GM21515 (cell line): ENCODE measurements at regions not wholly inside any gene's neighbourhood (a gene's known extent, or its start where the extent isn't known, plus 50 kb on each side); places are given as distances from the start of the nearest gene placed in this dataset.

Experiments used
- ATAC-seq: cut with Tn5 transposase; IDR thresholded peaks from one replicate; pipeline ENCODE4 v1.9.1; 2021; ENCODE audit not compliant: unreplicated experiment

DNA sequence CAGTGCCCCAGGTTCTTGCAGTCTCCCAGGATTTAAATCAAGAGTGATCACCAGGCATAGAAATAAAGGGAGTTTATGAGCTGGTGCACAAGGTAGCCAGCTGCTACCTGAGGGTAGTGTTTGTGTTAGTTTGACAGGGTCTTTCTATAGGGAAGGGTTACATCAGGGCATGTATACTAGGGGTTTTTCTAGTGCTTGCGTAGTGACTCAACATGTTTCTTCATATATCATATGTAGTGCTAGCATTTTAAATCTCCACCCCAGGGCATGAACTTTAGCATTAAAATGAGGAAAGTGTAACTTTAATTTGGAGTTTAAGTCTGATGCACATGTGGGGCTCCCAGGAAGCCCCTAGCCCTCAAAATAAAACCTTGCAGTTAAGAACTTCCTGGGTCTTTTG, 86.5 kb upstream of the TNR start:
- ATAC-seq, result no peak

- no peak for ATAC-seq
Observed at GRCh38 chr1:175826705-175827104, 83.3 kb upstream of the TNR start.

GRCh38 chr1:175824079-175824478, 80.7 kb upstream of the TNR start:
- ATAC-seq, result no peak

- ATAC-seq, result no peak
Observed at GRCh38 chr1:175823406-175823805, 80.0 kb upstream of the TNR start.

DNA sequence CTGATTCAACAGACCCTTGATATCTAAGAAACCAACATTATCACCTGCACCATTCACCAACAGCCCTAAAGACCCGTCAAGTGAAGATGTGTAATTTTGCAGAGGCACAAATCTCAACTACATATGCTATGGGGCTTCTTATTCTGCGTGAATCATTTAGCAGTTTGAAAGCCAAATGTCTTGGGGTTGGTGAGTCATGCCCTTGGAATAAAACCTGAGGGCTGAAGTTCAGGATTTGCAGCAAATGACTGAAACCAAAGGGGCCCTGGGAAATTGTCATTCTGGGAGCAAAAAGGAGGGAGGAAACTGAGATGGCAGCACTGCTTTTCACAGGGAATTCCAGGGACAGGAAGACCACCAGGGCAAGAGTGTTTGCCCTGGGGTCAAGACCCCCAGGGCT, 79.2 kb upstream of the TNR start:
- ATAC-seq, result no peak

DNA sequence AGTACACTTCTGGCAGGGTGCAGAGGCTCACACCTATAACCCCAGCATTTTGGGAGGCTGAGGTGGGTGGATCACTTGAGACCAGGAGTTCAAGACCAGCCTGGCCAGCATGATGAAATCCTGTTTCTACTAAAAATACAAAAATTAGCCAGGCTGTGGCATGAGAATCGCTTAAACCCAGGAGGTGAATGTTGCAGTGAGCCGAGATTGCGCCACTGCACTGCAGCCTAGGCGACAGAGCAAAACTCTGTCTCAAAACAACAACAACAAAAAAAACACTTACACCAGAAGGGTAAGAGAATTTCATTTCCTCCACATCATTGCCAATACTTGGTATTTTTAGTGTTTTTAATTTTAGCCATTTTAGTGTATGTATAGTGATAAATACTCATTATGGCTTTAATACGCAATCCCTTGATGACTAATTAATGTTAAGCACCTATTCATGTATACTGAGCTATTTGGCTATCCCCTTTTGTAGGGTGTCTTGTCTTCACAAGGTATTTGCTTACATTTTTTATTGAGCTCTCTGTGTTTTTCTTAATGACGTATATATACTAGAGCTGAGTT, 77.1 kb upstream of the TNR start:
- no peak for ATAC-seq

GRCh38 chr1:175818929-175819328, 75.5 kb upstream of the TNR start:
- ATAC-seq, result no peak

- no peak for ATAC-seq
Observed at GRCh38 chr1:175817445-175817844, 74.0 kb upstream of the TNR start.

- ATAC-seq, result no peak
Observed at GRCh38 chr1:175814885-175815284, 71.5 kb upstream of the TNR start.

- ATAC-seq, result no peak
Observed at GRCh38 chr1:175812936-175813335, 69.5 kb upstream of the TNR start.

GRCh38 chr1:175810305-175810704, 66.9 kb upstream of the TNR start:
- no peak for ATAC-seq

DNA sequence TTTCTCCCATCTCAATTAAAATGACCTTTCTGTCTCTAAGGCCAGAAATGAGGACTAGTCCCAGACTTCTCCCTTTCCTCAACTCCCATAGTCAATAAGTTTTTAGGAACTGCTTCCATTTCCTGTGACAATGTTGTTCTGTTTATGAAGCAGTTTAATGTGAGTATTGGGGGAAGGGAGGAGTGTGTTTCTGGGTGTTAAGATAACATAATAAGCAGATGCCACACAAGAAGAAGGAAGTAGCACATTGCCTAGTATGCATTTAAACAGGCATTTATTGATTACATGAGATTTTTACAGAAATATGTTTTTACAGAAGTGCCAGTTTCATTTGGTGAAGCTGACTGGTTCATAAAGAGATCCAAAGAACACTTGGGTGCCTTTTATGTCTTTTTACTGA, 65.6 kb upstream of the TNR start:
- ATAC-seq, result no peak

DNA sequence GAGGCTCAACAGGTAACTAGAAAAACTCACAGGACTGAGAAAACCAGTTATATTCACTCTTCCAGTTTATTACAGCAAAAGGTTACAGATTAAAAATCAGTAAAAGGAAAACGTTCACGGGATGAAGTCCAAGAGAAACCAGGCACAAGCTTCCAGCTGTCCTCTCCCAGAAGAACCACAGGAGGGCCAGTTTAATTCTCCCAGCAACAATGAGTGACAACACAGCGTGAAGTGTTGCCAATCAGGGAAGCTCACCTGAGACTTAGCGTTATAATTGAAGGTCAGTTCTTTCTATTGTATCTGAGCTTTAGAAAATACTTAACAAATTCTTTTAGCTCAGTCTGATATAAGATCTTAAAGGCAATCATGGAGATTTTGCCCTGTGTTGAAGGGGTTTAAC, 65.2 kb upstream of the TNR start:
- no peak for ATAC-seq

GRCh38 chr1:175804561-175804960, 61.2 kb upstream of the TNR start:
- ATAC-seq, result no peak

DNA sequence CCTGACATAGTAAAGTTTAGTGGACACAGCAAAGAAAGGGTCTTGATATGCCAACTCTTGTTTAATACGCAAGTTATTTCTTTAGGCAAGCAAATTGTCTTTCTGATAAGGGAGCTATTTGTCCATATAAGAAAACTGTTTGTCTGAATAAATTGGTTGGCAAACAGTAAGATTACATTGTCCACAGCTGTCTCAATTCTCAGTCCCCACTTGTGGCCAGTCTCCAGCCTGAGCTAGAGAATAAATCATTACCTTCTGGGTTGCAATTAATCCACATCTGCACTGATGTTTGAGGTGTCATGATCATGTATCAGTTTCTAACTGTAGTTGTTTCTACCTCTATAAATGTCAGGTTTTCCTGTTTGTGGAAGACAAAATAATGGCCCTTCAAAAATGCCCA, 60.0 kb upstream of the TNR start:
- no peak for ATAC-seq

GRCh38 chr1:175802407-175803123, 59.2 kb upstream of the TNR start:
- no peak for ATAC-seq

GRCh38 chr1:175801979-175802378, 58.6 kb upstream of the TNR start:
- ATAC-seq, result no peak

GRCh38 chr1:175797576-175797975, 54.2 kb upstream of the TNR start:
- ATAC-seq, result no peak

DNA sequence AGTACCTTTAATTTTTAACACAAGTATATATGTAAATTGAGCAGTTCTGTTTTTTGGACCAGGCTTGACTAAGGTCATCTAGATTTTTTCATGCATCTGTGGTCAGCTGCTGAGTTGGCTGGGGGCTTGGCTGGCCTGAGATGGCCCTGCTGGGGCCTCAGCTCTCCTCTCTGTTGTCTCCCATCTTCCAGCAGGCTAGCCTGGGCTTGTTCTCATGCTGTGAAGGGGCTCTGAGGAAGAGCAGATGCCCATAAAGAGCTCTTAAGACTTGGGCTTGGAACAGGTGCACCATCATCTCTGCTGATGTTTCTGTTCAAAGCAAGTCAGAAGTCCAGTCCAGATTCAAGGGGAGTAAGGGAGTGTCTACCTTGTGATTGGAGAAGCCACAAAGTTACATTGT, 51.2 kb upstream of the TNR start:
- ATAC-seq, result no peak

GRCh38 chr1:175793617-175794016, 50.2 kb upstream of the TNR start:
- no peak for ATAC-seq
